CD4-positive, alpha-beta memory T cell (primary cell): ENCODE measurements at regions not wholly inside any gene's neighbourhood (a gene's known extent, or its start where the extent isn't known, plus 50 kb on each side); places are given as distances from the start of the nearest gene placed in this dataset.
"Not testable (repeated sequence)": the region's sequence is repeated elsewhere in the genome, so short reads cannot be mapped to it uniquely, and the experiment has no call there.

Source experiments
- CTCF ChIA-PET: fragments of 350-600 bp; sonication (Branson Sonifier 250); formaldehyde crosslinking; loops from one replicate; lab custom pipeline; 2021; ENCODE audit warnings: inconsistent platforms; ENCODE audit not compliant: partially characterized antibody; lab: Charles Lee
- POLR2A ChIA-PET: fragments of 350-600 bp; sonication (Branson Sonifier 250); formaldehyde crosslinking; loops from one replicate; lab custom pipeline; 2021; ENCODE audit not compliant: partially characterized antibody; lab: Charles Lee
- DNase-seq, 5 donors: peaks; one replicate each; pipeline versions ENCODE4 v3.0.0 to v3.0.0-alpha.2; 2020 to 2022; ENCODE audit warnings: mixed read lengths in 1 of 5
- H3K27ac ChIP-seq: one replicate; pipeline ENCODE4 v1.7.0; 2013; ENCODE audit warnings: low read depth, low read length
- H3K27me3 ChIP-seq: 2 replicates; pipeline ENCODE4 v1.7.0; 2013; ENCODE audit warnings: mild to moderate bottlenecking, low read length, moderate library complexity; ENCODE audit not compliant: insufficient read depth
- H3K36me3 ChIP-seq: 2 replicates; pipeline ENCODE4 v1.7.0; 2013; ENCODE audit warnings: mild to moderate bottlenecking, low read length, moderate library complexity; ENCODE audit not compliant: insufficient read depth
- H3K4me1 ChIP-seq: 2 replicates; pipeline ENCODE4 v1.7.0; 2013; ENCODE audit warnings: mild to moderate bottlenecking, low read length, moderate library complexity; ENCODE audit not compliant: insufficient read depth
- H3K4me3 ChIP-seq, 2 donors: one replicate each; pipeline ENCODE4 v1.7.0; 2013; ENCODE audit warnings: low read length in 2 of 2, mild to moderate bottlenecking in 1 of 2
- H3K9me3 ChIP-seq, 2 donors: one replicate each; pipeline ENCODE4 v1.7.0; 2013; ENCODE audit warnings: low read length in 2 of 2, control low read depth in 1 of 2; ENCODE audit not compliant: control insufficient read depth in 1 of 2
- H3K27ac Mint-ChIP-seq, 7 donors: one replicate each; pipeline ENCODE4 v1.8.0; 2020 to 2021; ENCODE audit warnings: mixed read lengths in 7 of 7, mild to moderate bottlenecking in 6 of 7, inconsistent platforms in 3 of 7, moderate library complexity in 3 of 7
- H3K27me3 Mint-ChIP-seq, 2 donors: one replicate each; pipeline ENCODE4 v1.8.0; 2020 to 2021; ENCODE audit warnings: mixed read lengths in 2 of 2
- H3K36me3 Mint-ChIP-seq, 2 donors: one replicate each; pipeline ENCODE4 v1.8.0; 2020 to 2021; ENCODE audit warnings: mixed read lengths in 2 of 2, inconsistent platforms in 1 of 2, mild to moderate bottlenecking in 1 of 2
- H3K4me1 Mint-ChIP-seq, 4 donors: one replicate each; pipeline ENCODE4 v1.8.0; 2020 to 2021; ENCODE audit warnings: mixed read lengths in 4 of 4, mild to moderate bottlenecking in 1 of 4
- H3K4me3 Mint-ChIP-seq, 8 donors: one replicate each; pipeline ENCODE4 v1.8.0; 2020 to 2021; ENCODE audit warnings: mixed read lengths in 8 of 8, mild to moderate bottlenecking in 7 of 8, moderate library complexity in 6 of 8, inconsistent platforms in 3 of 8
- H3K9me3 Mint-ChIP-seq, 8 donors: one replicate each; pipeline ENCODE4 v1.8.0; 2020 to 2021; ENCODE audit warnings: mixed read lengths in 8 of 8, mild to moderate bottlenecking in 5 of 8, inconsistent platforms in 3 of 8, moderate library complexity in 1 of 8
- intact Hi-C: fragments of 100-400 bp; cut with micrococcal nuclease; formaldehyde crosslinking; loops from one replicate; pipeline ENCODE4 v1.15.1; 2023

GRCh38 chr1:104196136-104196535 lies 446.4 kb downstream of the AMY1C start:
- no peaks in the 10 kb centered on the region for H3K36me3 ChIP-seq
- intact Hi-C loops: no loop called here
- H3K27ac ChIP-seq: no peak overlapping the region
- no peak overlapping the region for H3K4me3 ChIP-seq
- ChIA-PET POLR2A (no interaction called here), CTCF (no interaction called here)
- H3K36me3 Mint-ChIP-seq: no peaks in the 10 kb centered on the region
- H3K9me3 ChIP-seq: no peaks in the 10 kb centered on the region
- H3K4me1 ChIP-seq: no peaks in the 10 kb centered on the region
- peaks cover 3 to 34% (median 11%) of the 10 kb centered on the region in 8 donors for H3K9me3 Mint-ChIP-seq
- no peak overlapping the region for H3K27ac Mint-ChIP-seq
- no peaks in the 10 kb centered on the region for H3K27me3 Mint-ChIP-seq
- no peak overlapping the region for H3K4me3 Mint-ChIP-seq
- no peaks in the 10 kb centered on the region for H3K27me3 ChIP-seq
- no peaks in the 10 kb centered on the region for H3K4me1 Mint-ChIP-seq
- DNase-seq: no peak

GRCh38 chr1:104197516-104197915 lies 447.8 kb downstream of the AMY1C start:
- ChIA-PET CTCF (no interaction called here), POLR2A (no interaction called here)
- DNase-seq: no peak
- Mint-ChIP-seq H3K27ac (no peak overlapping the region), H3K36me3 (no peaks in the 10 kb centered on the region), H3K27me3 (no peaks in the 10 kb centered on the region), H3K4me3 (no peak overlapping the region), H3K4me1 (no peaks in the 10 kb centered on the region), H3K9me3 (peaks cover 3 to 31% (median 11%) of the 10 kb centered on the region in 8 donors)
- Histone ChIP-seq H3K27me3 (no peaks in the 10 kb centered on the region), H3K36me3 (no peaks in the 10 kb centered on the region), H3K27ac (no peak overlapping the region), H3K4me1 (no peaks in the 10 kb centered on the region), H3K9me3 (no peaks in the 10 kb centered on the region), H3K4me3 (no peak overlapping the region)
- intact Hi-C loops: no loop called here

GRCh38 chr1:104212239-104212638 lies 462.5 kb downstream of the AMY1C start:
- no peak overlapping the region for H3K4me3 Mint-ChIP-seq
- no peak overlapping the region for H3K27ac Mint-ChIP-seq

GRCh38 chr1:104217395-104217986 lies 467.8 kb downstream of the AMY1C start:
- intact Hi-C loops, H3K36me3 ChIP-seq, CTCF ChIA-PET, H3K27ac Mint-ChIP-seq, H3K36me3 Mint-ChIP-seq, H3K4me3 ChIP-seq, DNase-seq, H3K9me3 ChIP-seq, H3K4me1 Mint-ChIP-seq, H3K4me1 ChIP-seq, H3K27me3 ChIP-seq, H3K27ac ChIP-seq, H3K4me3 Mint-ChIP-seq, H3K27me3 Mint-ChIP-seq, POLR2A ChIA-PET: not testable (repeated sequence)
- peaks cover 3 to 39% (median 17%) of the 10 kb centered on the region in 8 donors for H3K9me3 Mint-ChIP-seq

More at GRCh38 chr1:104212239-104212638, 462.5 kb downstream of the AMY1C start:
- no peaks in the 10 kb centered on the region for H3K27me3 Mint-ChIP-seq
- no peaks in the 10 kb centered on the region for H3K36me3 ChIP-seq
- H3K27ac ChIP-seq: no peak overlapping the region
- ChIA-PET CTCF (no interaction called here), POLR2A (no interaction called here)
- H3K27me3 ChIP-seq: no peaks in the 10 kb centered on the region
- no peak for DNase-seq
- no peaks in the 10 kb centered on the region for H3K4me1 Mint-ChIP-seq
- no peak overlapping the region for H3K4me3 ChIP-seq
- intact Hi-C loops: no loop called here
- no peaks in the 10 kb centered on the region for H3K36me3 Mint-ChIP-seq
- peaks cover 7 to 29% (median 13%) of the 10 kb centered on the region in 8 donors for H3K9me3 Mint-ChIP-seq
- H3K4me1 ChIP-seq: no peaks in the 10 kb centered on the region
- H3K9me3 ChIP-seq: no peaks in the 10 kb centered on the region

GRCh38 chr1:104229860-104230259 lies 480.2 kb downstream of the AMY1C start:
- H3K4me1 ChIP-seq: no peaks in the 10 kb centered on the region
- H3K36me3 Mint-ChIP-seq: no peaks in the 10 kb centered on the region
- no peak overlapping the region for H3K27ac Mint-ChIP-seq
- no peaks in the 10 kb centered on the region for H3K9me3 ChIP-seq
- ChIA-PET CTCF (no interaction called here), POLR2A (no interaction called here)
- no peak for DNase-seq
- intact Hi-C loops: no loop called here
- H3K27me3 ChIP-seq: no peaks in the 10 kb centered on the region
- H3K27me3 Mint-ChIP-seq: no peaks in the 10 kb centered on the region
- no peak overlapping the region for H3K4me3 ChIP-seq
- no peaks in the 10 kb centered on the region for H3K36me3 ChIP-seq
- H3K4me1 Mint-ChIP-seq: no peaks in the 10 kb centered on the region
- no peak overlapping the region for H3K27ac ChIP-seq
- H3K9me3 Mint-ChIP-seq: peaks cover 0 to 15% (median 3%) of the 10 kb centered on the region in 8 donors
- H3K4me3 Mint-ChIP-seq: no peak overlapping the region

- no peaks in the 10 kb centered on the region for H3K9me3 ChIP-seq
- H3K36me3 Mint-ChIP-seq: no peaks in the 10 kb centered on the region
- no peak overlapping the region for H3K4me3 ChIP-seq
- no peak overlapping the region for H3K4me3 Mint-ChIP-seq
- H3K27me3 ChIP-seq: no peaks in the 10 kb centered on the region
- H3K4me1 Mint-ChIP-seq: no peaks in the 10 kb centered on the region
- no peak overlapping the region for H3K27ac Mint-ChIP-seq
- intact Hi-C loops: no loop called here
- no peak for DNase-seq
- POLR2A ChIA-PET: no interaction called here
- H3K27me3 Mint-ChIP-seq: no peaks in the 10 kb centered on the region
- no peaks in the 10 kb centered on the region for H3K36me3 ChIP-seq
- no peak overlapping the region for H3K27ac ChIP-seq
- no peaks in the 10 kb centered on the region for H3K4me1 ChIP-seq
- CTCF ChIA-PET: no interaction called here
- H3K9me3 Mint-ChIP-seq: peaks cover 0 to 9% (median 5%) of the 10 kb centered on the region in 8 donors
Measured at GRCh38 chr1:104231676-104232075, 482.0 kb downstream of the AMY1C start.

- Mint-ChIP-seq H3K4me3 (no peak overlapping the region), H3K27me3 (no peaks in the 10 kb centered on the region), H3K36me3 (no peaks in the 10 kb centered on the region), H3K4me1 (no peaks in the 10 kb centered on the region), H3K27ac (no peak overlapping the region), H3K9me3 (peaks cover 0 to 5% (median 5%) of the 10 kb centered on the region in 8 donors)
- DNase-seq: no peak
- H3K27ac ChIP-seq: no peak overlapping the region
- no peaks in the 10 kb centered on the region for H3K36me3 ChIP-seq
- ChIA-PET POLR2A (no interaction called here), CTCF (no interaction called here)
- H3K4me1 ChIP-seq: no peaks in the 10 kb centered on the region
- H3K9me3 ChIP-seq: no peaks in the 10 kb centered on the region
- H3K27me3 ChIP-seq: no peaks in the 10 kb centered on the region
- intact Hi-C loops: no loop called here
- H3K4me3 ChIP-seq: no peak overlapping the region
Measured at GRCh38 chr1:104235141-104235540, 485.4 kb downstream of the AMY1C start.

GRCh38 chr1:104238991-104239390 lies 489.3 kb downstream of the AMY1C start:
- H3K27me3 ChIP-seq: no peaks in the 10 kb centered on the region
- POLR2A ChIA-PET: no interaction called here

More at GRCh38 chr1:104238991-104239390, 489.3 kb downstream of the AMY1C start:
- Mint-ChIP-seq H3K36me3 (no peaks in the 10 kb centered on the region), H3K27me3 (no peaks in the 10 kb centered on the region), H3K9me3 (peaks cover 0 to 7% (median 5%) of the 10 kb centered on the region in 8 donors), H3K4me1 (no peaks in the 10 kb centered on the region), H3K4me3 (no peak overlapping the region), H3K27ac (no peak overlapping the region)
- H3K4me1 ChIP-seq: no peaks in the 10 kb centered on the region
- no peaks in the 10 kb centered on the region for H3K9me3 ChIP-seq
- H3K4me3 ChIP-seq: no peak overlapping the region
- CTCF ChIA-PET: no interaction called here
- H3K36me3 ChIP-seq: no peaks in the 10 kb centered on the region
- no peak overlapping the region for H3K27ac ChIP-seq
- intact Hi-C loops: no loop called here
- no peak for DNase-seq
